ENCODE measurements at regions not wholly inside any gene's neighbourhood (a gene's known extent, or its start where the extent isn't known, plus 50 kb on each side); places are given as distances from the start of the nearest gene placed in this dataset.

- Histone ChIP-seq H3K27ac (ENCODE audit: low read depth, low read length) (no peak overlapping the region), H3K4me2 (ENCODE audit: insufficient read depth, low read length) (no peak overlapping the region), H3K4me1 (ENCODE audit: insufficient read depth, low read length) (no peaks in the 10 kb centered on the region), H4K20me1 (ENCODE audit: insufficient read depth, low read length) (no peaks in the 10 kb centered on the region), H3K36me3 (ENCODE audit: insufficient read depth, low read length) (no peaks in the 10 kb centered on the region), H3K4me3 (ENCODE audit: insufficient read depth, low read length) (no peak overlapping the region), H2AFZ (ENCODE audit: low read length) (no peak overlapping the region), H3K27me3 (ENCODE audit: insufficient read depth, low read length) (no peaks in the 10 kb centered on the region), H3K9me3 (ENCODE audit: low read depth, low read length) (peaks cover 3% of the 10 kb centered on the region), H3K79me2 (ENCODE audit: insufficient read depth, low read length) (no peaks in the 10 kb centered on the region)
- TF ChIP-seq CTCF (IDR thresholded peaks at IDR 0.05; ENCODE audit: extremely low read depth, low read depth, low read length), result no peak
- no peak for DNase-seq (ENCODE audit: insufficient read length, low spot score, missing footprints)
These were observed 117.3 kb downstream of the PSMG1 start for GRCh38 chr21:39065917-39066316.

GRCh38 chr21:39064325-39065012, 118.8 kb downstream of the PSMG1 start:
- DNase-seq (ENCODE audit: insufficient read length, low spot score, missing footprints), result no peak
- Histone ChIP-seq H3K36me3 (ENCODE audit: insufficient read depth, low read length) (no peaks in the 10 kb centered on the region), H3K79me2 (ENCODE audit: insufficient read depth, low read length) (no peaks in the 10 kb centered on the region), H3K4me3 (ENCODE audit: insufficient read depth, low read length) (no peak overlapping the region), H3K4me1 (ENCODE audit: insufficient read depth, low read length) (no peaks in the 10 kb centered on the region), H3K4me2 (ENCODE audit: insufficient read depth, low read length) (no peak overlapping the region), H4K20me1 (ENCODE audit: insufficient read depth, low read length) (no peaks in the 10 kb centered on the region), H3K9me3 (ENCODE audit: low read depth, low read length) (peaks cover 3% of the 10 kb centered on the region), H2AFZ (ENCODE audit: low read length) (no peak overlapping the region), H3K27ac (ENCODE audit: low read depth, low read length) (no peak overlapping the region), H3K27me3 (ENCODE audit: insufficient read depth, low read length) (peaks cover 7% of the 10 kb centered on the region)
- TF ChIP-seq CTCF (IDR thresholded peaks at IDR 0.05; ENCODE audit: extremely low read depth, low read depth, low read length), result no peak

- H3K4me1 ChIP-seq (ENCODE audit: insufficient read depth, low read length), result no peaks in the 10 kb centered on the region
- peaks cover 9% of the 10 kb centered on the region for H3K27me3 ChIP-seq (ENCODE audit: insufficient read depth, low read length)
- no peaks in the 10 kb centered on the region for H3K79me2 ChIP-seq (ENCODE audit: insufficient read depth, low read length)
- TF ChIP-seq CTCF (IDR thresholded peaks at IDR 0.05; ENCODE audit: extremely low read depth, low read depth, low read length), result no peak
- no peaks in the 10 kb centered on the region for H3K36me3 ChIP-seq (ENCODE audit: insufficient read depth, low read length)
- no peak for DNase-seq (ENCODE audit: insufficient read length, low spot score, missing footprints)
- peaks cover 3% of the 10 kb centered on the region for H3K9me3 ChIP-seq (ENCODE audit: low read depth, low read length)
- no peak overlapping the region for H3K4me2 ChIP-seq (ENCODE audit: insufficient read depth, low read length)
- H4K20me1 ChIP-seq (ENCODE audit: insufficient read depth, low read length), result no peaks in the 10 kb centered on the region
- no peak overlapping the region for H3K4me3 ChIP-seq (ENCODE audit: insufficient read depth, low read length)
- no peak overlapping the region for H2AFZ ChIP-seq (ENCODE audit: low read length)
- H3K27ac ChIP-seq (ENCODE audit: low read depth, low read length), result no peak overlapping the region
These were observed 119.7 kb downstream of the PSMG1 start for GRCh38 chr21:39063517-39063916.

- no peaks in the 10 kb centered on the region for H4K20me1 ChIP-seq (ENCODE audit: insufficient read depth, low read length)
- no peak overlapping the region for H3K4me3 ChIP-seq (ENCODE audit: insufficient read depth, low read length)
- H2AFZ ChIP-seq (ENCODE audit: low read length), result no peak overlapping the region
- DNase-seq (ENCODE audit: insufficient read length, low spot score, missing footprints), result no peak
- H3K27ac ChIP-seq (ENCODE audit: low read depth, low read length), result no peak overlapping the region
- no peak overlapping the region for H3K4me2 ChIP-seq (ENCODE audit: insufficient read depth, low read length)
- H3K36me3 ChIP-seq (ENCODE audit: insufficient read depth, low read length), result no peaks in the 10 kb centered on the region
- no peaks in the 10 kb centered on the region for H3K79me2 ChIP-seq (ENCODE audit: insufficient read depth, low read length)
- peaks cover 9% of the 10 kb centered on the region for H3K27me3 ChIP-seq (ENCODE audit: insufficient read depth, low read length)
- TF ChIP-seq CTCF (IDR thresholded peaks at IDR 0.05; ENCODE audit: extremely low read depth, low read depth, low read length), result no peak
- H3K4me1 ChIP-seq (ENCODE audit: insufficient read depth, low read length), result no peaks in the 10 kb centered on the region
- peaks cover 3% of the 10 kb centered on the region for H3K9me3 ChIP-seq (ENCODE audit: low read depth, low read length)
These were observed 121.1 kb downstream of the PSMG1 start for GRCh38 chr21:39062196-39062595.
